GM21390 (cell line): ENCODE measurements at regions not wholly inside any gene's neighbourhood (a gene's known extent, or its start where the extent isn't known, plus 50 kb on each side); places are given as distances from the start of the nearest gene placed in this dataset.

Source experiments
- ATAC-seq: cut with Tn5 transposase; IDR thresholded peaks from one replicate; pipeline ENCODE4 v1.9.1; 2021; ENCODE audit not compliant: unreplicated experiment

DNA sequence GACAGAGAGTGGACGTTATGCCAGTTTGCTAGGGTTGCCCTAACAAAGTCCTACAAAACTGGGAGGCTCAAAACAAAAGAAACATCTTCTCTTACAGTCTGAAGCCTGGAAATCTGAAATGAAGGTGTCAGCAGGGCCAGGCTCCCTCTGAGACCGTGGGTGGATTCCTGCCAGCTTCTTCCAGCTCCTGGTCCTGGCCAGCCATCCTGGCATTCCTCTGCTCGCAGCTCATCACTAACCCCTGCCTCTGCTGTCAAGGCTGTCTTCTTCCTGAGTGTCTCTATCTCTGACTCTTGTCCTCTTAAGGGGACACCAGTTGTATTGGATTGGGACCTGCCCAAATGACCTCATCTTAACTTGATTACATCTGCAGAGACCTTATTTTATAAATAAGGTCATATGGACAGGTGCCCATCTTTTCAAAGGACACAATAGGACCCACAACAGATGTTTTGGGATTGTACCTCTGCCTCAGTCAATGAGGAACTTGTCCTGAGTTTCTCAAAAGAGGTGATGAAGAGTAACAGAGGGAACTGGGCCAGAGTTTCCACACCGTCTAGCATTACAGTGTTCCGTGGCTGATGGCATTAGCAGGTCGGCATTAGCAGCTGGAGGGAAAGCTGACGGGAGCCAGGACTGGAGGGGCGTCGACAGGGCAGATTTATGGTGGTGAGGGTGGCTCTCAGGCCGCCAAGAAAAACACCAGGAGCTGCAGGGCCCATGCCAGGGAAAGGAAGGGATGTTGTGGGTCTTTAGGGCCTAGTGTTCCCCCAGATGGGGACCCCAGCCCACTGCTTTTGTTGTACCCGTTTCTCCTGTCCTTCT lies 157.3 kb downstream of the TBXT start:
- ATAC-seq, result no peak

- ATAC-seq, result no peak
Observed at GRCh38 chr6:166009385-166010031, 158.1 kb downstream of the TBXT start.

DNA sequence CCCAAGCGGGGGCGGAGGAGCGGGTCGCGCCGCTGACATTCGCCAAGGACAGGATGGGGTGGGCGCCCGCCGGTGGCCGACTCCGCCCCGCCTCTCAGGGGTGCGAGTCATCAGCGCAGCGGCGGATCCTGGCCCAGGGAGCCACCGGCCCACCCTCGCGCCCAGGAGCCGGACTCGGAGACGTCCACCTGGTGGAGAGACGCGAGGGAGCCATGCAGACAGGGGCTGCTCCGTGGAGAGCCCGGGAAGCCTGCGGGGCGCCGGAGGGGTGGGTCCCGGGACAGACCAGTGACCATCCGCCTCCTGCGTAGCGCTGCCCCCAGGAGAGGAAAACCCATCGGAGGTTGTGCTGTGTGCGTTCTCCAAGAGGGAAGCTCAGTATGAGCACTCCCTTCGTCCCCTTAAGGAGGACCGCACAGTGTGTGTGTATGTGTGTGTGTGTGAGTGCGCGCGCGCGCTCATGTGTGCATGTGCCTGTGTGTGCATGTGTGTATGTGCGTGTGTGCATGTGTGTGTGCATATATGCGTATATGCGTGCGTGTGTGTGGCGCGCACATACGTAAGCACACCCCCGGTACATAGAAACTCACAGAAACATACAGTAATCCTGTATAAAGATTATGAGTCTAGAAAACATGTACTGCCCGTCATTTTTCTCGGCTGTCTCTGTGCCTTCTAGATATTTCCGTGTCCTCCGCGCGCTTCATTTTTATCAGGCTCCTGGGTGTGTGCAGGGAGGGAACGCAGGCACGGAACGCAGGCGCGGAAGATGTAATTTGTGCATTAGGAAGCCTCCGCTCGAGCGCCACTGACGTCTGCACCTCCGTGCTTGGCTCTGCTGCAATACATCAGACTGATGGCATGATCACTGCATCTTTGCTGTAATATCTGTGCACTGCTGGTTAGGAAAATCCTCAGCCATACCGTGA lies 158.9 kb downstream of the TBXT start:
- ATAC-seq, result no peak

- ATAC-seq, result no peak
Observed at GRCh38 chr6:166007349-166008263, 160.0 kb downstream of the TBXT start.

DNA sequence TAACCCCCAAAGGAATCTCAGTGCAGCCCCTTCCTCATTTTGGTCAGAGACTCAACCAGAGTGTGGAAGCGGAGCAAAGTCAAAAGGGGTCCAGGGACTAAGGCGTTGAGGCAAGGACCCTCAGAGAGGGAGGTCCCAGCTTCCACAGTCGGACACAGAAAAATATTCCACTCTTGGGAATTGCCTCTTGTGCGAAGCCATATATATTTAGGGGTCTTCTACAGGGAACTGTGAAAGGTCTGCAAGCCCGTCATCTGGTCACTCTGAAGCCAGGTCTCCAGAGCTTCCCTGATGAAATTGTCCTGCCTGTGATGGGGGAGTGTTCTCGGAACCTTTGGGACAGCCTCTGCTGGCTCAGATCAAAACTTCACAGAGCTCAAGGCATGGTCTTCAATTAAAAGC lies 160.8 kb downstream of the TBXT start:
- no peak for ATAC-seq

DNA sequence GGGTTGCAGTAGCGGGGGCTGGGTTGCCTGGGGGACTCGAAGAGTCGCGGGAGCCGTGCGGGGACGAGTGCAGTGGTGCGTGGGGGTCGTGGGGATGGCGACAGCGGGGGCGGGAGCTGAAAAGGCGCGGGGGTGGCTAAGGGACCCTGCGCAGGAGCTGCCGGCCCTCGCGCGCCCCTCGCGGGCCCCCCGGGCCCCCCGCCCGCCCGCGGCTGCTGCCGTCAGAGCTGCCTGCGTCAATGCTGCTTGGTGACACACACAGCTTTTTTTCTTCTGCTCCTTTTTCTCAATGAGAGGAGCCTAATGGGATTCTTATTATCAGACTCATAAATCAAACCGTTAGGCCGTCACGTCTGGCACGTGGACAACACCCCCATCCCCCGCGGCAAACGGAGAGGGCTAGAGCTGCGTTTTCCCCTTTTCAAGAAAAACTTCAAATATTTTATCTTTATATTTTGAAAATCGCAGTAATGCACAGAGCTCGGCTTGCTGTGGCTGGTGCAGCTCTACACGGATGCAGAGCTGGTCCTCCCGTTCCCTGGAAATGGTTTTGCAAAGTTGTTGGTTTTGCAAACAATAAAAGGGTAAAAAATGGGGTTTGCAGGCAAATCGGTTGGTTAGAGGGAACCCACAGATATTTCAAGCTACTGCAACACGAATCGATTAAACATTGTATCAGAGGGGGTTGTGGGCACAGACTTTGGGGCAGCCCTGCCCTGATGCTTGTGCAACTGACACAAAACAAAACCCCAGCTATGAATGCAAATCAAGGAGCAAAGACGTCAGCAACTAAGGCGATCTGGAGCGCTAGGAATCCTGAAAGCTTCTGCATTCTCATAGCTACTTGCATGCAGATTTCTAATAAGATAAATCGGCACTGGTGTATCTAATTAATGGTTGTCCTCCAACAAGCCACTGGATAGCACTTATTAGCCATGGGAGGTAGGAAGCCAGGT lies 161.4 kb downstream of the TBXT start:
- ATAC-seq, result no peak

GRCh38 chr6:166005401-166005943 lies 162.2 kb downstream of the TBXT start:
- ATAC-seq, result no peak

- no peak for ATAC-seq
Observed at GRCh38 chr6:166004876-166005275, 162.8 kb downstream of the TBXT start.

DNA sequence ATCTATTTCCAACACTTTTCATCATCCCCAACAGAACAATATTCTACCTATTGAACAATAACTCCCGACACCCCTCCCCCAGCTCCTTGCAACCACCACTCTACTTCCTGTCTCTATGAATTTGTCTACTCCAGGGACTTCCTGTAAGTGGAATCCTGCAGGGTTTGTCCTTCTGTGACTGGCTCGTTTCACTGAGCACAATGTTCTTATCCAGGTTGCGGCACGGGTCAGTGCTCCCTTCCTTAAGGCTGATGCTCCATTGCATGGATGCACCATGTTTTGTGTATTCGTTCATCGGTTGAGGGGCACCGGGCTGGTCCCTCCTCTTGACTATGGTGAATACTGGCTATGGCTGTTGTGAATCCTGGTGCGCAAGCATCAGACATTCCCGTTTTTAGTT lies 163.2 kb downstream of the TBXT start:
- ATAC-seq, result no peak

DNA sequence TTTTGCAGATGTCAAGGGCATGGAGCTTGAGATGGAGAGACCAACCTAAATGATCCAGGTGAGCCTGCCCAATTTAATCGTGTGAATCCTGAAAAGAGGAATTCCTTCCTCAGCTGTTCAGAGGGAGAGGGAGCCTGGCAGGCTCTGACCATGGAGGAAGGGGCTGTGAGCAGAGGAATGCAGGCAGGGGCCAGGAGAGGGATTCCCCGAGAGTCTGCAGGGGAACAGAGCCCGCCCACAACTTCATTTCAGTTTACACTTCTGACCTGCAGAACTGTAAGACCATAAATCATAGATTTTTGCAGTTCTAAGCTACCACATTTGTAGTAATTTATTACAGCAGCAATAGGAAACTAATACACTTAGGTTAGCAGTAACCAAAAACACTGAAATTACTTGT lies 164.1 kb downstream of the TBXT start:
- no peak for ATAC-seq

DNA sequence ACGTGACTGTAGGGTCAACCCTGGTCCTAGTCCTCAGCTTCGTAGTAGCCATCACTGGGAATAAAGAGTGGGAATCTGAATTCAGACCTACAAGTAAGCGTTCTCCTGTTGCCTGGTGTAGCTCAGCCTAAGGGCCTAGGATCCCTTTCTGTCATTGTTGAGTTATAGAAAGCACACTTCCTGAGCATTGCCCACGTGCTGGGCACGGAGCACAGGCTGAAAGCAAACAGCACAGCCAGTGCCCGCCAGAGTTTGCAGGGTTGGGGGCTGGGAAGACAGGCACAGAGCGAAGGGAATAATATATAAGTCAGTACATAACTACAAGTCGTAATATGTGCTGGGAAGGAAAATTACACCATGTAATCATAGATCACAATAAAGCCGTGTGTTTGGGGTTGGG lies 166.3 kb downstream of the TBXT start:
- ATAC-seq, result no peak

- ATAC-seq, result no peak
Observed at GRCh38 chr6:165999279-165999678, 168.4 kb downstream of the TBXT start.

DNA sequence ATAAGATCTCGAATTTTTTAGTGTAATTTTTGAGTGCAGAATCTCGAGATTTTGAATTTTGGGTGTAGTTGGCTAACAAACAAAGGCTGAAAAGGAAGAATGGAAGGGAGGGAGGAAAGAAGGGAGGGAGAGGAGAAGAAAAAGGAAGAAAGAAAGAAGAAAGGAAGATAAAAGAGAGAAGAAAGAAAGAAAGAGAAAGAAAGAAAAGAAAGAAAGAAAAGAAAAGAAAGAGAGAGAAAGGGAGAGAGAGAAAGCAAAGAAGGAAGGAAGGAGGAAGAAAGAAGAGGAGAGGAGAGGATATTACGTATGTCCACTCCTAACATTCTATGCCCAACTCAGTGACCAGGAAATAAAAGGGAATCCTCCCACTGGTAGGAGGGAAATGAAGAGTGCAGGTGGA lies 169.6 kb downstream of the TBXT start:
- no peak for ATAC-seq

DNA sequence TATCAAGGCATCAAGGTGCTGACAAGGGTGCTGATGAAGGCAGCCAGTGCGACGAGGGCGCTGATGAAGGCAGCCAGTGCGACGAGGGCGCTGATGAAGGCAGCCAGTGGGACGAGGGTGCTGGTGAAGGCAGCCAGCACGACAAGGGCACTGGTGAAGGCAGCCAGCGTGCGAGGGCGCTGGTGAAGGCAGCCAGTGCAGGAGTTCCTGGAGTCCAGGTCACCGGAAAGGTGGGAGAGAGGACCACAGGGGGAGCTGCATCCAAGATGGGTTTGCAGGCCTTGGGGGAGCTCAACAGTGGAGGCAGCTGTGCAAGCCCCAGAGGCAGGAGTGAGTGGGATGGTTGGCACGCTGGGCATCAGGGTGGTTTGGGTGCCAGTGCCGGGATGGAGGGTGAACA lies 176.3 kb downstream of the TBXT start:
- ATAC-seq, result no peak

DNA sequence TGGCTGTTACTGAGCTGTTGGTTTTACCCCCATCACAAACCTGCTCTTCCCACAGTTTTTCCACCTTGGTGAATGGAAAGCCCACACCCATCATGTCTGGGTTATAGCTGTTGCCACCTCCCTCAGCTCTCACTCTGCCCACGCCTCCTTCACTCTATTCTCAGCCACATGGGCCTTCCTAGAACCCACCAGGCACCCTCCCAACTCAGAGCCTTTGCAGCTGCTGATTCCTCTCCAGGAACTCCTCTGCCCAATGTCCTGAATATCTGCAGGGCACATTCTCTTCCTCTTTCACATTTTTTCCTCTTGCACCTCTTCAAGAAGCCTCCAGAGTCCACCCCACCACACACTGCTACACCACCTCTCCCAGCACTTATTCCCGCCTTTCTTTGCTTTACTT lies 177.4 kb downstream of the TBXT start:
- no peak for ATAC-seq

DNA sequence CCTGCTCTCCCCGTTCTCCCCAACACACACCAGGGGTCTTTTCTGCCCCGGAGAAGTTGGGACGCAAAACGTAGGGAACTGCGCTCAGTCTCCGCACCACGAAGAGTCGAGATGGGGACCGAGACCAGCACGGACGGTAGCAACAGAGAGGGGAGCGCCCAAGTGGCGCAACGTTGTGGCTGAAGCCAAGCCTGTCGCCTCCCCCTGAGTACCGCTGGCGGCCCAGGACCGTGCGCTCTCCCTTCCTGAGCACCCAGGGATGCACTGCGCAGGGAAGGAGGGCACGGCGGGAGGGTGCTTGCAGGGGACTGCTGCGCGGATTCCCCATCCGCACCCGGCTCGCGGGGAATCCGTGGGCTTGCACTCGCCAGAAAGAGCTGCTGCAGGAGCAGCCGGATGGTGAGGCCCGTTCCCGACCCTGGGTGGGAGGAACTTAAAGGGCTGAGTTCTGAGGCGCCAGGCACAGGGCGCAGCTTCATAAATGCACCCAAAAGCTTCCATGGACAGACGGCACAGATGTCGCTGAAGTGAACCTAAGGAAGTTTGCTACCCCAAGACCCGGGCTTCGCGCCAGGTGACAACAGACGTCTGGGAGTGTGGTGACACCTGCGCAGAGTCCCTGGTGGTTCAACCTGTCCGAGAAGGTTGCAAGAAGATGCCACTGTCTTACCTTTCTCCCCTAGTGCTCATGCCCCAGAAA lies 178.7 kb downstream of the TBXT start:
- no peak for ATAC-seq

- ATAC-seq, result no peak
Observed at GRCh38 chr6:165988302-165988756, 179.3 kb downstream of the TBXT start.

- no peak for ATAC-seq
Observed at GRCh38 chr6:165987483-165988301, 180.0 kb downstream of the TBXT start.
